Amygdala (tissue), 56 donors: ENCODE measurements at regions not wholly inside any gene's neighbourhood (a gene's known extent, or its start where the extent isn't known, plus 50 kb on each side); places are given as distances from the start of the nearest gene placed in this dataset.

Source experiments
- DNase-seq, 56 donors: peaks; one replicate each; lab custom pipeline; 2025; lab: John Stamatoyannopoulos, UW

DNA sequence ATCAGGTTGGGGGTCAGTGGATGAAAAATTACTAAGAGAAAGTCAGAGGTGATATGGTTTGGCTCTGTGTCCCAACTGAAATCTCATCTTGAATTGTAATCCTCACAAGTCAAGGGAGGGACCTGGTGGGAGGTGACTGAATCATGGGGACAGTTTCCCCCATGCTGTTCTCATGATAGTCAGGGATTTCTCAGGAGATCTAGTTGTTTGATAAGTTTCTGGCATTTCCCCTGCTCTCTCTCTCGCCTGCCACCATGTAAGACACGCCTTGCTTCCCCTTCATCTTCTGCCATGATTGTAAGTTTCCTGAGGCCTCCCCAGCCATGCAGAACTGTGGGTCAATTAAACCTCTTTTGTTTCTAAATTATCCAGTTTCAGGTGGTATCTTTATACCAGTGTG lies 945.8 kb upstream of the CRIM1 start:
- DNase-seq = no peak

- DNase-seq = no peak
These were observed 947.3 kb upstream of the CRIM1 start for GRCh38 chr2:35408320-35408719.

- DNase-seq = no peak
These were observed 963.7 kb upstream of the CRIM1 start for GRCh38 chr2:35391736-35392442.

DNA sequence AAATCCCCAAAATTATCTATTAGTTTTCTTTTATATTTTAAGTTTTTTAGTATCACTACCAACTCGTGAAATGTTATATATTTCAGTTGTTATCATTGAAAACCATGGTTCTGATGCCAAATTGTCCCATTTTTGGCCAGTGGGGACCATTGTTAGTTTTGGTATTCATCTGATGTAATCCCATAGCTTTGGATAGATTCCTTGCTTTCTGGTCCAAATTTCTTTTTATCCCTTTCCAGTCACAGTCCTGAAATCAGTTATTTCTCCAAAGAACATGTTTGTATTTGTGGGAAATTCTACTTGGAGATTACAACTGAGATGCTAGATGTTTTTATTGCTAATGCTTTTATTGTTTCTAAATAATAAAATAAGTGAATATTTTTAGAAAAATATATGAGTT lies 976.8 kb upstream of the CRIM1 start:
- DNase-seq = no peak

GRCh38 chr2:35374845-35375244 lies 980.7 kb upstream of the CRIM1 start:
- DNase-seq = no peak

DNA sequence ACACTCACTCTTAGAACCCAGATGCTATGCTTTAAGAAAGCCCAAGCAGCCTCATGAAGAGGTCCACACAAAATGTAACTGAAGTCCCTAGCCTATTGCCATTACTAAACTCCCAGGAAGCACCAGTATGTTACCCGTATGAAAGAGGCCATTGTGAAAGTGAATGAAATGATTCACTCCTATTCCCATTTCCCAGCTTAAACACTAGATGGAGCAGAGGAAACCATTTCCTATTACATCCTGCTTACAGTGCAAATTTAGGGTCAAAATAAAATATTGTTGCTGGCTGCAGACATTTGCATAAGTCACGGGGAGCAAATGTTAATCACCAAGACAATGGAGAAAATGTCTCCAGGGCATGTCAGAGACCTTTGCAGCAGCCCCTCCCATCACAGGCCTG lies 989.7 kb upstream of the CRIM1 start:
- DNase-seq = no peak

DNA sequence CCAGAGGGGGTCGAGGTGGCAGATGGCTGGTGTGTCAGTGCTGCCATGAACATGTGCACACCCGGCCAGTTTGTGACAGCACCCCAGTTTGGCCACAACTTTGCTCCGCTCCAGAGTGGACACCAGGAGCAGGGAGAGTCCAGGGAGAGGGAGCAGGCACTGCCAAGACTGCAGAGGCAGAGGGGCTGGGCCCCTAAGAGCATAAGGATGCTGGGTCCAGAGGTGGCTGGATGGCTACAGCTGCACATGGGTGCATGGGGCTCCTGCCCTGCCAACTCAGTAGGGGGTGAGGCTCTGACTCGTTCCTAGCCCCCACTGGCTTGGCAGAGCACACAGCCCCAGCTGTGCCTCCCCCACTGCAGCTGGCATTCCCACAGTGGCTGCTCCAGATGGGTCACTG lies 999.2 kb upstream of the CRIM1 start:
- no peak for DNase-seq

GRCh38 chr2:35355056-35355455 lies 1000.5 kb upstream of the CRIM1 start:
- DNase-seq = no peak

GRCh38 chr2:35347561-35347960 lies 1008.0 kb upstream of the CRIM1 start:
- no peak for DNase-seq

- DNase-seq = no peak
These were observed 1012.4 kb upstream of the CRIM1 start for GRCh38 chr2:35343135-35343534.

DNA sequence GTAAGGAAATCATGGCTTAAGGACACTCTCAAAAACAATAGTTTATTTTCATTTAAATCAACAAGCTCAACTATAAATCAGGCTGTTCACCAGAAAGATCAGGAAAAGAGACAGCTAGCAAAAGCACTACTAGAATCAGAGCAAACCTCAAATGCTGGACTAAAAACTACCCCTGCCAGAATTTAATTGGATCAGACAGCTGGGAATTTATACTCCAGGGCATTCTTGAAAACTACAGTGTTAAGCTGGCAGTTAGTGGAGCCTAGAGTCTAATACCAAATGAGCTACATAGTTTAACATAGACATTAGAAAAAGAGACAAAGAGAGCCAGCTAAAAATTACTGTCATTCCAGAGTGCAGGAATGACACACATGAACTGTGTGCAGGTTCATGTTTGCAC lies 1016.4 kb upstream of the CRIM1 start:
- no peak for DNase-seq

DNA sequence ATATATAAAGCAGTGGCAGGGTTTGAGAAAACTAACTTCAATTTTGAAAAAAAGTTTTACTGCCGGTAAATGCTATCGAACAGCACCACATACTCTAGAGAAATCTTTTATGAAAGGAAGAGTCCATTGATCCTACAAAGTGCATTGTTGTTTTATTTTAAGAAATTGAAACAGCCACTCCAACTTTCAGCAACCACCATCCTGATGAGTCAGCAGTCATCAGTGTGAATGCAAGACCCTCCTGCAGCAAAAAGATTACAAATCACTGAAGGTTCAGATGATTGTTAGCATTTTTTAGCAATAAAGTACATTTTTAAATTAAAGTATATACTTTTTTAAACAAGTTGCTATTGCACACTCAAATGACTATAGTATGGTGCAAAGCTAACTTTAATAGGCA lies 1017.7 kb upstream of the CRIM1 start:
- DNase-seq = no peak

- no peak for DNase-seq
These were observed 1041.5 kb upstream of the CRIM1 start for GRCh38 chr2:35314049-35314448.

GRCh38 chr2:35301369-35301768 lies 1054.2 kb upstream of the CRIM1 start:
- DNase-seq = no peak

GRCh38 chr2:35298493-35298892 lies 1057.1 kb upstream of the CRIM1 start:
- no peak for DNase-seq

GRCh38 chr2:35297403-35297802 lies 1058.2 kb upstream of the CRIM1 start:
- DNase-seq = no peak

DNA sequence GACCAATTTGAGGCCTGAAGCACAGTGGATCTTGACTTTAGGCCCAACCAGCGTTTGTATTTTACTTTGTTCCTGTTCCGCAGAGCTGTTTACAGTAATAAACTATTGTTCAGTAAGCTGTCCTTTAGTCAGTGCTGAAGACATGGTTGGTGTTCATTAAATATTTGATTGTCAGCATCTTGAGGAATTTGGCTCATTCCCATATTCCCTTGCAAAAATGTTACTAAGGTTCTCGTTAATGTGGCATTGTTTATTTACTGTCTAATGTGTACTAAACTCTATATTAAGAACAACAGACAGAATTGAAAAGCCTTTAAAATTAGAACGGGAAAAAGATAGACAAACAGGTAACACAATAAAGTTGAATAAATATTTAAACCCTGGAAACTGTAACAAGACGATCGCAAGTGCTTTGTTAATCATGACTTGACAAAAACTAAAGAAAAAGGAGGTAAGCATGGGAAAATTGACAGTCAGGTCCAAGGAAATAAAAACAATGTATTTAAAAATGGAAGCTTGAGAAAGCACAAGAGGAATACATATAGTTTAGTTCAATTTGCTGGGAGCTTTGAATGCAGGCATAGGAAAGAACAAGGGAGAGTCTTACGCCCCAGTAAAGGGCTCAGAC lies 1060.8 kb upstream of the CRIM1 start:
- no peak for DNase-seq

DNA sequence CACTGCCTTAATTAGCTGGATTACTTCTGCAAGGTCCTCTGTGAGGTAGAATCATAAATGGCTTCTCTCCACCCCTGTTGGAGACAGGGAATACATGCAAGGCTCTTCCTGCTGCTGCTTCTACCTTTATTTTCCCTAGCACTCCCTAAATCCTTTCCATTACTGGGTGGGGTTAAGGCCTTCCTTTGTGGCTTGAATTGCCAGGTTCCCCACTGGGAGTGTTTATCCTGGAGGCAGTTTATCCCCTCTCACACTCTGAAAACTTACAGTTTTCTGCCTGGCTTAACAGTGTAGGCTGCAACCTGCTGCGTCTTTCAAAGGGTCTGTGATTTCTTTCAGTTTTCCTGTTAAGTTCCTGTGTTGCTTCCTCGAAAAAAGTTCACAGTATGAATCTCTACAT lies 1062.3 kb upstream of the CRIM1 start:
- DNase-seq = no peak

- no peak for DNase-seq
These were observed 1063.4 kb upstream of the CRIM1 start for GRCh38 chr2:35292199-35292598.

GRCh38 chr2:35281702-35282101 lies 1073.9 kb upstream of the CRIM1 start:
- DNase-seq = no peak

DNA sequence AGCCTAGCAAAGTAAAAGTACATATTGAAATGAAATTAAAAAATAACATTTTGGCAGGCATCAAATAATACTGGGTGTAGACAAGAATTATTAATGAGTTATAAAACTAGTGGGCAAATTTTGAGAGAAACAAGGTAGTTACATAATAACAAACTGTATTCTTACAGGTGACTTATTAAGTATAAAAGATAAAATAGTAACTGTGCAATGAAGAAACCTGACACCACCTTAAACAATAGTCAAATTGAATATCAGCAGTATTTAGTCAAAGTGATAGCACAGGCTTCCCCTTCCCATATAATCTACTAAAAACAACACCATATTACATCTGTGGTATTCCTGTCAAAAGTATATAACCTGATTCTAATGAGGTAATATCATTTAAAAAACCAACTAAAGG lies 1099.8 kb upstream of the CRIM1 start:
- DNase-seq = no peak

GRCh38 chr2:35251156-35251555 lies 1104.4 kb upstream of the CRIM1 start:
- no peak for DNase-seq

DNA sequence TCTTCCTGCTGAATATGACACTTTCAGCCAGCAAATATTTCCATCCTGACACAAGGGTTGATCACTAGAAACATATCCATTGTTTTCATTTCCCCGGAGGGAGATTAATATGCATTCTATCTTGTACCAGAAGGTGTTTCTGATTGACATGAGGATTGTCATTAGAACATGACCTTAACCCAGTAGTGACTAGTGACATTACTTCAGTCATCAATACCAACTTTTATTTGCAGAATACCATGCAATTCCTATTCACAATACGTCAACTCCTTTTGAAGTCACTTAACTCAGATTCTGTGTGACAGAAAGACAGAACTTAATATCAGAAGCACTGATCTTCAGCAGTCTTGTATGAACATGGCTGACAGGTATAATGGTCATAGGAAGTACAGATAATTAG lies 1108.9 kb upstream of the CRIM1 start:
- no peak for DNase-seq
